DMS153 treated with DMSO at 0.1 percent for 48 hours (cell line): ENCODE measurements at regions not wholly inside any gene's neighbourhood (a gene's known extent, or its start where the extent isn't known, plus 50 kb on each side); places are given as distances from the start of the nearest gene placed in this dataset.
"Not testable (repeated sequence)": the region's sequence is repeated elsewhere in the genome, so short reads cannot be mapped to it uniquely, and the experiment has no call there.

ENCODE experiments used
- DNase-seq: peaks from one replicate; lab custom pipeline; 2025; ENCODE audit not compliant: unreplicated experiment; lab: John Stamatoyannopoulos, UW

DNA sequence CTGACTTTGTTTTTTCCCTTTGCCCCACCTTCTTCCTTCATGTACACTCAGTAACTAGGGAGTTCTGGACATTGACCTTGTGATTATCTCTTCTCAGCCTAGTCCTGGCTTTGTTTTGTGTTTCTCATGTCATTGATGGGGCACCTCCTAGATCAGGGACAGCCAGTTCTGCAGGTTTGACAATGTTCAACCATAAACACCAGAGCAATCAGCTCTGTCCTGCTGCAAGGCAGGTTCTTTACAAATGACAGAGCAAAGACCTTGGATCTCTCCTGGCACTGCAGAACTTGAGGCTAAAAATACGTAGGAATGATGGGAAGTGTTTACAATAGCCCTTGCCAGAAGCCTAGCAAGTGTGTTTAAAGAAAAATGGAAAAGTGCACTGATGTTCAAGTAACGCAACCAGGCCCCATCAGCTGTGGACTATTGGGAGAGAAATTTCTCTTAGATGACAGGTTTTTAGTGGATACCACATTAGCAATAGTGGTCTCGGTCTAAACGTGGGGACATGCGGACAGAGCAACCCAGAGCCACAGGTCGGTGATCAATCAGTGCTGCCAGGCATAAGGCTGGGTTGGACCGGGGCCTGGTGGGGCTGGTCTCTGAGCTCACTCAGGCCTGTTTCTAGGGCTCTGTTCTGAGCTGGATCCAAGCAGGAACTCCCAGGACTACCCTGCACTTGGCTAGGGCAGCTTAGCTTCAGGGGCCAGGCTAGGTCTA lies 76.8 kb downstream of the SOWAHC start:
- no peak for DNase-seq

DNA sequence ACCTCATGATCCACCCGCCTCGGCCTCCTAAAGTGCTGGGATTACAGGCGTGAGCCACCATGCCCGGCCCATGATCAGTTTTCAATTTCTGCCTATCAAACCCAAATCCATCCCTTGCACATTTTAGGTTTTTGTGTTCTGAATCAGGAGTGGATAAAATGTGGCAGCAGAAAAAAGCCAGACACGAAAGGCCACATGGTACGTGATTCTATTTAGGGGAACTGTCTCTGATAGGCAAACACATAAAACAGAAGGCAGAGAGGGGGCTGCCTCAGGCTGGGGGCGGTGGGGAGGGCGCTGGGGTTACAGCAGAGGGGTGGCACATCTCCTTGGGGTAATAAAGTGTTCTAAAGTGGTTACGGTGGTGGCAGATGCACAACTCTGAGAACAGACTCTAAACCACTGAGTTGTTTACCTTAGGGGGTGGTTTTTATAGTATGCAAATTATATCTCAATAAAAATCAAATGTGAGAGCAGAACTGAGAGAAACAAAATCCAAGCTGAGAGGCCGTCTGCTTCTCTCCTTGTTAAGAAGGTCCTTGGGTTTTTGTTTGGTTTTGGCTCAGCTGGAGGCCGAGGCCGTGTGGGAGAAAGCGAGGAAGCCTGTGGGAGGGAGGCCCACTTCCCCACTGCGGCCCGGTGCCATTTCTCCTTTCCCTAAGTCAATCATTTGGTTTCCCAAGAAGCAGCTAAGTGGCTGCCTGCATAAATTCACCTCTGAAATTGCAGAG lies 78.0 kb downstream of the SOWAHC start:
- DNase-seq = no peak

DNA sequence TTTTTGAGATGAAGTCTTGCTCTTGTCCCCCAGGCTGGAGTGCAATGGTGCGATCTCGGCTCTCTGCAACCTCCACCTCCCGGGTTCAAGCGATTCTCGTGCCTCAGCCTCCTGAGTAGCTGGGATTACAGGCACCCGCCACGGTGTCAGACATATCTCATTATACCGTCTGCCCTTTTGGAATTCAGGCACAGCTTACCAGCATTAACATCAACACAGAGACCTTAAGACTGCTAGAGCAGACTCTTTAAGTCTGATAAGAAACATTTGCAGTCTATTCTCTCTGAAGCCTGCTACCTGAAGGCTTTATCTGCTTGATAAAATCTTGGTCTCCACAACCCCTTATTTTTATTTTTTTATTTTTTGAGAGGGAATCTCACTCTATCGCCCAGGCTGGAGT lies 78.7 kb downstream of the SOWAHC start:
- DNase-seq = not testable (repeated sequence)

DNA sequence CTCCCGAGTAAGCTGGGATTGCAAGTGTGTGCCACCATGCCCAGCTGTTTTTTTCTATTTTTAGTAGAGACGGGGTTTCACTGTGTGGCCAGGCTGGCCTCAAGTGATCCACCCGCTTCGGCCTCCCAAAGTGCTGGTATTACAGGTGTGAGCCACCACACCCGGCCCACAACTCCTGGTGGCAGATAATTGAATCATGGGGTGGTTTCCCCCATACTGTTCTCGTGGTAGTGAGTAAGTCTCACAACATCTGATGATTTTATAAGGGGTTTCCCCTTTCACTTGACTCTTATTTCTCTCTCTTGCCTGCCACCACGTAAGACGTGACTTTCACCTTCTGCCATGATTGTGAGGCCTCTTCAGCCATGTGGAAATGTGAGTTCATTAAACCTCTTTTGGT lies 79.1 kb downstream of the SOWAHC start:
- DNase-seq = not testable (repeated sequence)

DNA sequence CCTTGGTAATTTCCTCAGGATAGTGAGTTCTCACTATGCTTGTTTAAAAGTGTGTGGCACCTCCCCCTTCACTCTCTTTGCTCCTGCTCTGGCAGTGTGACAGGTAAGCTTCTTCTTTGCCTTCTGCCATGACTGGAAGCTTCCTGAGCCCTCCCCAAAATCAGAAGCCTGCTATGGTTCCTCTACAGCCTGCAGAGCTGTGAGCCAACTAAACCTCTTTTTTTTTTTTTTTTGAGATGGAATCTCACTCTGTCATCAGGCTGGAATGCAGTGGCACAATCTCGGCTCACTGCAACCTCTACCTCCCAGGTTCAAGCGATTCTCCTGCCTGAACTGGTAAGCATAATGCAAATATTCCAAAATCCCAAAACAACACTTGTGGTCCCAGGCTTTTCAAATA lies 80.0 kb downstream of the SOWAHC start:
- DNase-seq = no peak

DNA sequence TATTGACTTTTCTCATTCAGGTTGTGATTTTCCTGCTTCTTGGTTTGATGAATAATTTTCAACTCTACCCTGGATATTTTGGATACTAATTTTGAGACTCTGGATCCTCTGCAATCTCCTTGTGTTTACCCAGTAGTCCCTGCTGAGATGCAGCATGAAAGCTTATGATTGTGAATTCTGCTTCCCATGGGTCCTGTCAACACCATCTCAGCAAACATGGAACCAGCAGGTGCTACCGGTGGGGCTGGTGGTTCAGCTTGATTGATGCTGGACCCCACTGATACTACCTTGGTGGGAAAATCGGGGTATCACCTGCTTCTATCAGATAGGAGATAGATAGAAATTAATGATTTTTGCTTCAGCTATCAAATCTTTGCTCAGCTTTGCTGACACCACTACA lies 81.1 kb downstream of the SOWAHC start:
- no peak for DNase-seq

DNA sequence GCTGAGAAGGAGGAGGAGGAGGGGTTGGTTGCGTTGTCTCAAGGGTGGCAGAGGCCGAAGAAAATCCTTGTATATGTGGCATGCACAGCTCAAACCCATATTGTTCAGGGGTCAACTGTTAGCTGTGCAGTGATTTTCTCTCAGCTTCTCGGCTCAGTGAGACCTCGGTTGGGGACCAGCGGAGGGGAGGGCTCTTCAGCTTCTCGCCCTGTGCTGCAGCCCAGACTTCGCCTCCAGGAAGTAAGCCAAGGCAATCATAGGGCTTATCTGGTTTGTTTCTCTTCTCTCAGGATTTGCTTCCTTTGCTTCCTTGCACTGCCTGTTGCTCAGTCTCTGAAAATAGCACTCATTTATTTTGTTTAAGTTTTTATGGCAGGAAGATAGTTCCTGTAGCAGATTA lies 85.5 kb downstream of the SOWAHC start:
- no peak for DNase-seq

DNA sequence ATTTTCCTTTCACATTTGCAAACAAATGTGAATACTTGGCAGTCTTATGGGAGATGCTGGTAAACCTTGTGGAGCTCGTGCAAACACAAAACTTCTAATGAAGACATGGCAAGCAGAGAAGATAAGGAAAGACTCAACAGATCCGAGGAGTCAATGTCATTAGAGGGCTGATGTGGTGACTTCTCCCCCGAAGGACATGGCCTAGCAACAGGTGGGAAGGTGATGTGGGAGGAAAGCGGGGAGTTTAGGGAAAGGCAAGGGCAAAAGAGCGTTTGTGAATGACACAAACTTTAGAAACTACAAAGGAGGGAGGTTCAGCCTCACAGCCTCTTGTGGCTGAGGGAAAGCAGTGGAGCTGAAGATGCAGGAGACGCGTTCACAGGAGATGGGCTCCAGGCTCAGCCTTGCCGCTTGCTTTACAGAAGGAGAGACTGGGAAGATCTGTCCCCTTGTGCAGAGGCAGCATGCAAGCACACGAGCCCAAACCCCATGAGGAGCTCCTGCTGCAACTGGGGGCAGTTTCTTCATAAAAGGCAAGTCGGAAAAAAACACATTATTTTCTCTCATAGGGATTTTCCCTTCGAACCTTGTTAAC lies 86.6 kb downstream of the SOWAHC start:
- no peak for DNase-seq

DNA sequence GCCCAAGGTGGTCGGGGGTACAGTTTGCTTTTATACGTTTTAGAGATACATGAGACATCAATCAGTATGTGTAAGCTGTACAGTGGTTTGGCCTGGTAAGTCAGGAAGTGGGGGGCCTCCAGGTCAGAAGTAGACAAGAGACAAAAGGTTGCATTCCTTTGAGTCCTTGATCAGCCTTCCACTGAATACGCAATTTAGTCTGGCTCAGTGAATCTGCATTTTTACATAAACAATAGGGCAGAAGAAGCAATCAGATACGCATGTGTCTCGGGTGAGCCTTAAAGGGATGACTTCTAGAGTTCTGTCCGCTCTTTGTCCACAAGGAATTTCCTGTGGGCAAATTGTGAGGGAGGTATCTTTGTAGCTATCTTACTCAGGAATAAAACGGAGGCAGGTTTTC lies 87.2 kb downstream of the SOWAHC start:
- no peak for DNase-seq

DNA sequence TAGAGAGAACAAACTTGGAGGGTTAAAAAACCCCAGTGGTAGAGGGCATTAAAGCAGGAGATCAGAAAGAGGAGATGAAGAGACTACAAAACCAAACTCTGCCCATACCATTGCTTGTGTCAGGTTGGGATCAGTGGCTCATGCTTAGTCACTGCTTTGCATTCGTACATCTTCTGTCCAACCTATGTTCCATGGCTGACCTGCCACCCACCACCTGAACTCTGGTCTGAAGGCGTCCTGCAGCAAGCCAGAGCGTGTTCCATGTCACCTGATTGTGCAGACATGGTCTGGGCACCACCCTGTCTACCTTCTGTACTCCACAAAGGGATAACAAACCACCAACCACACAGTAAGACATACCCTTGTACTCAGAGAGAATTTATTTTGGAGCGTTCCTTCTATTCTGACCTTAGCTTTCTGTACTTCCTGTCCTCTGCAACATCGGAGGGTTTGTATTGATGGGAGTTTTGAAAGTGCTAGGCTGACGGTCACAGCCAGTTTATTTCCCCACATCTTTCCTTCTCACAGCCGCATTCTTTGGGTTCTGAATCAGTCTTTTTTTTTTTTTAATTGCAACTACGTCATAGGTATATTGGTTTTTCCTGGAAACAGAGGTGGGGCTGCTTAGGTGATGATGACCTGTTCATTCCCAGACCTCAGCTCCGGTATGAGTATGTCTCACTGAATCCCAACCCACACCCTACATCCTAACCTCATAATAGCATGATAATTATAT lies 88.3 kb downstream of the SOWAHC start:
- no peak for DNase-seq

DNA sequence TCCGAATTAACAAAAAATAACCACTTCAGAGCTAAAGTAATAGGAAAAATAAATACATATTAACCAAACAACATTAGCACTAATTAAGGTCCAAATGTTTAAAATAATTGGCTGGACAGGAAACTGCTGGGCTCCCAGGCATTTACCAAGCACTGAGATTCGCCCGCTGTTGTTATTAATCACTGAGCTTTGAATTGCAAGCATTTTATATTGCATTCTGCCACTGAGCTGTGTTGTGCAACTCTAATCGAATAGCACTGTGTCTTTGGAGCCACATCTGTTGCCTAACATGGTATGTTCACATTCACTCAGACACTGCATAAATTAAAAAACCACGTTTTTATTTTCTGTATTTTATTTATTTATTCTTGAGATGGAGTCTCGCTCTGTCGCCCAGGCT lies 88.9 kb downstream of the SOWAHC start:
- no peak for DNase-seq

DNA sequence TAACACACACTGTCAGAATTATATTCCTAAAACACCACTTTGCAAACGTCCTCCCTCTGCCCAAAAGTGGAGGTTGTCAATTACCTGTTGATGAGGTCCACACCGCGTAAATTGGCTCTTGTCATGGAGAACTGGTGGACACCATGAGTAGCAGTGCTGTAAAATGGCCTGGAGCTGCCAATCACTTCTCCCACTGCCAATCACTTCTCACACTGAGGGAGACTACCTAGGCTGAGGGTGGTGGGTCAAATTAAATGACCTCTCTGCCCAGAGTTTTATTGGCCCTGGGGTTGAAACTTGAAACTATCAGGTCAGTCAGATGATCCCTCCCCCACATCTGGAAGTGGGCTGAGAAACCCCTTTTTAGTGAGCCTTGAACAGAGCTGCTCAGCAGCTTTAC lies 89.6 kb downstream of the SOWAHC start:
- DNase-seq = no peak

DNA sequence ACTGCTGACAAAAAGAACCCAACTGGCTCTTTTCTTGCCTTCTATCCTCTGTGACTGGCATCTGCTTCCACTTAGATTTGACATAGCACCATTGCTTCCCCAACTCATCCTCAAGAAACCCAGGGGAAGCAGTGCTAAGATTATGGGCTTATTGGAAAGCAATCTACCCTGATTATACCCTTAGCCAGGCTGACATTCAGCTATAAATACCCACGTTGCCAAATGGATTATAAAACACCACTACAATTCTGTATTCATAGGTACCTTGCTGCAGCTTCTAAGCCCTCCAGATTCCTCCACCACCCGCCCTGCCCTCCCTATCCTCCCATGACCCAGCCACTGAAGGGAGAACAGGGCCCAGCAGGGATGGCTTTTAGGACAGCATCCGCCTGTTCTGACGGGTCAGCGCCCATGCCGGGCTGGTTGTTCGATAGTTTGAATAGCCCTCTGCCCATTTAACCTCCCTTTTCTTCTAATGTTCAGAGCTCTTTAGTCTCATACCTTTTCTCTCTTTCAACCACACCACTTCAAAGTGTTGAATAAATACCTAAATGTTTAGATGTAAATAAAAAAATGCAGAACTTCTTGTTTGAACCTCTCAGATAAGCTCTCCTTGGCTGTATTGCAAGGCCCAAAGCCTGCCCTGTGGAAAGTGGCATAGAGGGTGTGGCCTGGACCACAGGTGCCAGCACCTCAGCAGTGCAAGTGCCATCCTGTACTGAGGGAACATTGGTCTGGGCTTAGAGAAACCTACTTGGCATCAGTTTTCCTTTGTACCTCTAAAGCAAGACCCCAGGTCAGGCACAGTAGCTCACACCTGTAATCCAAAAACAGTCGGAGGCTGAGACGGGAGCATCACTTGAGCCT lies 86.6 kb upstream of the RGPD5 start:
- DNase-seq = no peak

DNA sequence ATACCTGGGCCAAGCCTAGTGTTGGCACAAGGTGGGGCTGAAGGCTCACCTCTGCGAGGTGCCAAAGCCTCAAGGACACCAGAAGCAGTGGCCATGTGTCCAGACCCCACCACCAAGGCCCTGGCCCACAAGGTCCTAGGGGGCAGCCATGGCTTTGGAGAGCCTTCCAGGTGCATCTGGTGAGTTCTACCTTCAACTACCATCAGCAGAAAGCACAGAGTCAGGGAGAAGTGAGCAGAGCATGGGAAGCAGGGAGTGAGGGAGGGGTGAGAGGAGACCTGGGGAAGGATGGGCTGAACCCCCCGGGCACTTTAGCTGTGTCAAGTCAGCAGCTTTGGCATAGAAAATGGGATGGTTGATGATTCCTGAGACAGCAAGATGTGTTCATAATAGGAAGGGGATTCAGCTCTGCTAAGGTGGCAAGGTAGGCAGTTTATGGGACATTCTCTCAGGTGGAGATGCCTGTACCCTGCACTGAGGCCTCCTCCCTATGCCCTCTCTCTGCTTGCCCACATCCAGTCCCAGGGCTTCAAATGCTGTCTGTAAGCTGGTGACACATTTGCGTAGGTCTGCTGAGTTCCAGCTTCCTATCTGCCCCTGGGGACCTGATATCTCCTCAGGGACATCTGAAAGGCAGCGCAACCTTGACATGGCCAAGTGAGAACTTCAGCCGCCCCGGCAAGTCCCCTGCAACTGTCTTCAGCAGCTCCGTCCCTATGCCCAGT lies 83.4 kb upstream of the RGPD5 start:
- DNase-seq = no peak

DNA sequence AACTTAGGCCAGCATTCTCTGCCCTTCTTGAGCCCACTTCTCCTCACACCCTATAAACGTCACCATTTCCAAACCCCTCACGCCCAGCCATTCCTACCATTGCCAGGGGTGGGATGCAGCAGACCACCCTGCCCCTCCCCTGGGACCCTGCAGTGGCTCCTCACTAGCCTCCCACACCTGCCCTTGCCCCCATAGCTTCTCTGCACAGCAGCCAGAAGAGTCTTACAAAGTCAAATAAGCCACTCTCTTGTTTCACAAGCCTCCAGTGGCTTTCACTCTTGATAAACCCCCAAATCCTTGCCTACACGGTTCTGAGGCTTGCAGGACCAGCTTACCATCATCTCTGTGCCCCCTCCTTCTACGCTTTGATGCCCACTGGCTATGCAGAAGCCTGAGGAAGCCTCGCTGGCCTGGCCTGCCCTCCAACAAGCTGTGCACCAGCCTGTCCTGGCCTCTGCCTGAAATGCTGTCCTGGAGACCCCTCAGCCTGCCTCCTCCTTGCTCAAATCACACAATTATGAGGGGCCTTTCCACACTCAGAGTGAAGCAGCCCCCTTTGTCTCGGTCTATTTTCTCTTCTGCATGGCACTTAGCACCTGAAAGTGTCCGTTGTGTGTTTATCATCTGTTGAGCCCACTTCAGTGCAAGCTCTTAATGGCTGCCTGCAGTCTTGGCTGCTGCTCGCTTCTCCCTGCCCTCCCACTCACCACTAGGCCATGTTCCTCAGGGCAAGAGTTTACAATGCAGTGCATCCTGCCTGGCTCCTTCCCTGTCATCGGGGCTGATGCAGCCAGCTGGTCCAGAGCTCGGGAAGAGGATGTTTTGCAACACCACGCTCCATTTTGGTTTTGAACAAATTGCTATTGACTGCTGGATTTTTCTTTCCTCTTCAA lies 82.6 kb upstream of the RGPD5 start:
- DNase-seq = no peak

DNA sequence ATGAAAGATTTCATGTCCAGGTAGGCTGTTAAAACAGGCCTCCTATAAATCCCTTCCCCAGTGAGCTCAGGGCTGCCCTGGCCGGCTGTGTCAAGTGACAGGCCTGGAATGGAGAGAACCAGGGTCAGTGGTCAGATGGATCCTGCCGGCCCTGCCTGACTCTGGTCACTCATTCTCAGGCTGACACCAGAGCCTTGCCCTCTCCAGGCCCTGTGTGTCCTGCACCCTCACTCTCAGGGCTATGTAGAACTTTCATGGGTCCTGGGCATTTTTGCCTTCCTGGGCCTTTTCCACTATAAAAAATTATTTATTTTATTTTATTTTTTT lies 82.0 kb upstream of the RGPD5 start:
- no peak for DNase-seq

DNA sequence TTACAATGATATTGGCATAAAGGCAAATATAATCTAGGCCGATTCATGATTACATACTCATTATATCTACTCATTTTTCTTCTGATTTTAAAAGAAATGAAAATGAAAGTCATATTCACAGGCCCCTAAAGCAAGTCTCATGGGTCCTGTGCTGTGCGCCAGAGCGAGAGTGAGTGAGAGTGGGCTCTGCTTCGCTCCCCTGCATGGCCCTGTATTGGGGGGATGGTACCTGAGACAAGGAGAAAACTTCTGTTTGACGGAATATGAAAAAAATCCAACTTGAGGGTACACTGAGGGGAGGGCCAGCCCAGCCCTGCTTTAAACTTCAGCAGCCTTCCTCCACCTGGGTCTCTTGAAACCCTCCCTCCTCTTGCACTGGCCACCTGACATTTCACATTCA lies 81.4 kb upstream of the RGPD5 start:
- no peak for DNase-seq

DNA sequence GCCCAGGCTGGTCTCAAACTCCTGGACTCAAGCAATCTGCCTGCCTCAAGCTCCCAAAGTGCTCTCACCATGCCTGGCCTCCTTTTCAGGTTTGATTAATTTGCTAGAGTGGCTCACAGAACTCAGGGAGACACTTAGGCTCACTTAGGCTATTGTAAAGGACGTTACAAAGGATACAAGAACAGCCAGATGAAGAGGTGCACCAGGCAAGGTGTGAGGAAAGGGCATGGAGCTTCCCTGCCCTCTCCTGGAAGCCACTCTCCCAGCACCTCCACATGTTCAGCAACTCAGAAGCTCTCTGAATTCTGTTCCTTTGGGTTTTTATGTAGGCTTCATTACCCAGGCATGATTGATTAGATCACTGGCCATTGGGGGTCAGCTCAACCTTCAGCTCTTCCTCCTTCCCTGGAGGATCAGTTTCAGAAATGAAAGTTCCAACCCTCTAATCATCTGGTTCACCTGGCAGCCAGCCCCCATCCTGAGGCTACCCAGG lies 78.7 kb upstream of the RGPD5 start:
- no peak for DNase-seq

DNA sequence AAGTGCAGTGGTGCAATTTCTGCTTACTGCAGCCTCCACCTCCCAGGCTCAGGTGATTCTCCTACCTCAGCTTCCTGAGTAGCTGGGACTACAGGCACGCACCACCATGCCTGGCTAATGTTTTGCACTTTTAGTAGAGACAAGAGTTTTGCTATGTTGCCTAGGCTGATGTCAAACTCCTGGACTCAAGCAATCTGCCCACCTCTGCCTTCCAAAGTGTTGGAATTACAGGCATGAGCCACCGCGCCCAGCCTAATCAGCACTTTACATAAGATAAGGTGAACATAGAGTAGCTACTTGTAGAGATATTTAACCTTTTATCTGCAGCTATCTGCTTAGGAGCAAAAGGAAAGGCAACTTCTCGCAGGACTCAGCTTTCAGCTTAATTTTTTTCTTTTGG lies 77.5 kb upstream of the RGPD5 start:
- DNase-seq = not testable (repeated sequence)
